AG04450 (cell line): ENCODE measurements at regions not wholly inside any gene's neighbourhood (a gene's known extent, or its start where the extent isn't known, plus 50 kb on each side); places are given as distances from the start of the nearest gene placed in this dataset.

Source experiments
- CTCF ChIA-PET: fragments of 300-600, 350-600 bp; formaldehyde crosslinking; extraction: SDS; loops from one replicate; lab custom pipeline; 2022; ENCODE audit warnings: antibody characterized with exemption, inconsistent platforms; lab: Charles Lee
- POLR2A ChIA-PET: fragments of 350-600 bp; formaldehyde crosslinking; extraction: SDS; loops from one replicate; lab custom pipeline; 2021; ENCODE audit warnings: antibody characterized with exemption, inconsistent platforms; lab: Yijun Ruan, JAX
- DNase-seq: peaks from one replicate; pipeline ENCODE4 v3.0.0-alpha.2; 2011; ENCODE audit warnings: low read depth, low spot score
- H3K27ac ChIP-seq: one replicate; pipeline ENCODE4 v1.5.1; 2012; ENCODE audit warnings: low read depth, low read length, control low read depth
- H3K27me3 ChIP-seq: one replicate; pipeline ENCODE4 v1.6.0; 2012; ENCODE audit warnings: low read length; ENCODE audit not compliant: control insufficient read depth, insufficient read depth
- H3K4me3 ChIP-seq: 2 replicates; pipeline ENCODE4 v1.5.1; 2011; ENCODE audit warnings: mild to moderate bottlenecking, low read depth, low read length, control low read depth
- H3K9me3 ChIP-seq: 2 replicates; pipeline ENCODE4 v1.5.1; 2012; ENCODE audit warnings: low read length; ENCODE audit not compliant: control insufficient read depth, insufficient read depth
- CTCF ChIP-seq: IDR thresholded peaks from 2 replicates; pipeline ENCODE4 v1.5.1; 2011; ENCODE audit warnings: low read depth, low read length, control low read depth, inconsistent platforms

DNA sequence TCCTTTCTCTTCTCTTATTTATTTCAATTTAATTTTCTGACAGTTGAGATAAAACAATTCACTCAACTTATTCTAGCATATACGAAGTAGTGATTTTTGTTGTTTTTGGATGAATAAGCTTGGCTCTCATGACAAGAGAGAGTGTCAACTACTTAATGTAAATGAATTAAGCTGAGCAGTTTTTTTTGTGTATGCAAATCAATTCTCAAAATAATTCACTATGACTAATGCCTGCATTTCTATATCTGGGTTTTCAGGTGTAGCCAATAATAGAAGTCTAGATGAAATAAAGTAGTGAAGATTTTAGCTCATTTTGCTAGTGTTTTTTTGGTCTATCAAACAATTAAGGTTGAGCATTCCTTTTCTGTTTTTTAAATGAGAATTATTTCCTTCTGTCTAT, 1354.0 kb downstream of the CDH8 start:
- no peak for TF ChIP-seq CTCF
- Histone ChIP-seq H3K4me3 (no peak overlapping the region), H3K27me3 (no peaks in the 10 kb centered on the region), H3K27ac (no peak overlapping the region), H3K9me3 (peaks cover 14% of the 10 kb centered on the region)
- CTCF ChIA-PET = no interaction called here
- DNase-seq = no peak
- POLR2A ChIA-PET = no interaction called here

DNA sequence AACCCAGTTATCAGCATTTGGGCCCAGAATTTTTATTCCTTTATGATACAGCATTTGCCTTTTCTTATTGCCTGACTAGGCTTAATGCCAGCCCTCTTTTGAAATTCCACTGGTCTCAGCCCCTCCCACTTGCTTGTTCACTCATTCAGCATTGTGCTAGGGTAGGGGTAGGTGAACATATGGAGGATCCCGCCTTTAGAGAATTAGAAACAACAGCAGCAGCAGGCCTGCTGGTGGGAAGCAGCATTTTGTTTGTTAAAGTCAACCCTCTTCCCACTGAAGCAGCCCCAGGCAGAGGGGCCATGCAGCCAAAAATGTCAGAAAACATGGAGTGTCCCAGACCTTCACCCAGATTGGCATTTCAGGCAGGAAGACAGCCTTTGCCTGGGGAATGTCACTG, 1355.2 kb downstream of the CDH8 start:
- Histone ChIP-seq H3K9me3 (peaks cover 12% of the 10 kb centered on the region), H3K27ac (no peak overlapping the region), H3K4me3 (no peak overlapping the region), H3K27me3 (no peaks in the 10 kb centered on the region)
- POLR2A ChIA-PET = no interaction called here
- DNase-seq = no peak
- CTCF ChIA-PET = no interaction called here
- TF ChIP-seq CTCF = no peak

GRCh38 chr16:60675022-60675421, 1361.2 kb downstream of the CDH8 start:
- CTCF ChIA-PET = no interaction called here
- H3K4me3 ChIP-seq = no peak overlapping the region
- H3K9me3 ChIP-seq = no peaks in the 10 kb centered on the region; the same call in 1 of the 2 replicates
- H3K27ac ChIP-seq = no peak overlapping the region
- TF ChIP-seq CTCF = no peak
- no peak for DNase-seq
- POLR2A ChIA-PET = no interaction called here
- no peaks in the 10 kb centered on the region for H3K27me3 ChIP-seq

- H3K9me3 ChIP-seq = no peaks in the 10 kb centered on the region; the same call in 1 of the 2 replicates
- no peaks in the 10 kb centered on the region for H3K27me3 ChIP-seq
- no peak overlapping the region for H3K4me3 ChIP-seq
- TF ChIP-seq CTCF = no peak
- POLR2A ChIA-PET = no interaction called here
- H3K27ac ChIP-seq = no peak overlapping the region
- CTCF ChIA-PET = no interaction called here
- DNase-seq = no peak
These were observed 1362.0 kb downstream of the CDH8 start for GRCh38 chr16:60674241-60674640.

- Histone ChIP-seq H3K9me3 (no peaks in the 10 kb centered on the region; the same call in 1 of the 2 replicates), H3K4me3 (no peak overlapping the region), H3K27me3 (no peaks in the 10 kb centered on the region), H3K27ac (no peak overlapping the region)
- POLR2A ChIA-PET = no interaction called here
- DNase-seq = no peak
- no peak for TF ChIP-seq CTCF
- CTCF ChIA-PET = no interaction called here
These were observed 1380.6 kb downstream of the CDH8 start for GRCh38 chr16:60655514-60656153.
